OCI-LY3 (cell line): ENCODE measurements at regions not wholly inside any gene's neighbourhood (a gene's known extent, or its start where the extent isn't known, plus 50 kb on each side); places are given as distances from the start of the nearest gene placed in this dataset.

ENCODE experiments used
- H2AFZ ChIP-seq: fragments of 200-600, 300-600 bp; shearing (Covaris generic); 2 replicates; pipeline ENCODE4 v1.6.0; 2014; ENCODE audit warnings: antibody characterized with exemption, low read depth, low read length
- H3K27ac ChIP-seq: fragments of 200-600, 300-600 bp; sonication (generic); 2 replicates; pipeline ENCODE4 v1.5.1; 2014; ENCODE audit warnings: mild to moderate bottlenecking, low read length, moderate library complexity, mixed read lengths
- H3K27me3 ChIP-seq: fragments of 200-600, 300-600 bp; sonication (generic); 2 replicates; pipeline ENCODE4 v1.6.1; 2014; ENCODE audit warnings: low read depth, low read length, mixed read lengths
- H3K36me3 ChIP-seq: fragments of 200-600, 300-600 bp; sonication (generic); replicated peaks from 2 replicates; pipeline ENCODE3; 2014; ENCODE audit warnings: low read depth, low read length, mixed read lengths
- H3K4me1 ChIP-seq: fragments of 300-600, 200-600 bp; sonication (generic); 2 replicates; pipeline ENCODE4 v1.6.1; 2014; ENCODE audit warnings: low read length, mixed read lengths
- H3K4me2 ChIP-seq: fragments of 200-600, 300-600 bp; sonication (generic); 2 replicates; pipeline ENCODE4 v1.6.1; 2014; ENCODE audit warnings: low read length, mixed read lengths
- H3K4me3 ChIP-seq: fragments of 300-600, 200-600 bp; sonication (generic); 2 replicates; pipeline ENCODE4 v1.5.1; 2014; ENCODE audit warnings: antibody characterized with exemption, mild to moderate bottlenecking, low read length, moderate library complexity
- H3K79me2 ChIP-seq: fragments of 300-600, 200-600 bp; shearing (Covaris generic); 2 replicates; pipeline ENCODE4 v1.6.1; 2014; ENCODE audit warnings: mild to moderate bottlenecking, low read length, mixed read lengths
- H3K9ac ChIP-seq: fragments of 300-600, 200-600 bp; shearing (Covaris generic); 2 replicates; pipeline ENCODE4 v1.6.0; 2014; ENCODE audit warnings: mild to moderate bottlenecking, low read length, moderate library complexity
- H3K9me3 ChIP-seq: fragments of 200-600, 300-600 bp; shearing (Covaris generic); 2 replicates; pipeline ENCODE4 v1.6.1; 2014; ENCODE audit warnings: low read length, mixed read lengths; ENCODE audit not compliant: insufficient read depth
- H4K20me1 ChIP-seq: fragments of 200-600, 300-600 bp; sonication (generic); 2 replicates; pipeline ENCODE4 v1.6.1; 2016; ENCODE audit warnings: low read length, mixed read lengths; ENCODE audit not compliant: insufficient read depth
- EZH2phosphoT487 ChIP-seq: fragments of 200-600 bp; shearing (Covaris generic); IDR thresholded peaks from 2 replicates; pipeline ENCODE4 v1.6.1; 2018; ENCODE audit warnings: antibody characterized with exemption, mixed run types, low read depth
- TF ChIP-seq, protein P1 (sequence below): fragments of 200-600, 300-600 bp; sonication (generic); IDR thresholded peaks from 2 replicates; pipeline ENCODE4 v1.5.1; 2014; ENCODE audit warnings: antibody characterized with exemption, low read length, low read depth

DNA sequence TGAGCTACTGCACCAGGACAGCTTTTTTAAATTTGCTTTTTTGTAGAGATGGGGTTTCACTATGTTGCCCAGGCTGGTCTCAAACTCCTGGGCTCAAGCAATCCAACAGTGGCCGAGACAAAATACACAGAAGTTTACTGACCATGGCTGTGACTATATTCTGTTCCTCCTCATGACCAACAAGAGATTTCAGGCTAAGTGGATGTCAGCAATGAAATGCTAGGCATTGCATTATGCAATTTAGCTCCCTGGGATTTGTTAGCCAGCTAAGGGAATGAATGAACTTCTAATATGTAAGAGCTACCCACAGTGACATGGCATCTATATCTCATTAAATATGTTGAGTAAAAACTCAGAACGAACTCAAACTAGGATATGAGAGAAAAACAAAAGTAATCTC is 81.9 kb upstream of the MBOAT2 start:
- H3K27me3 ChIP-seq, result peaks cover 14% of the 10 kb centered on the region; the same call in 1 of the 2 replicates
- no peak overlapping the region for H3K4me2 ChIP-seq
- H3K4me1 ChIP-seq, result no peaks in the 10 kb centered on the region
- no peak overlapping the region for H3K27ac ChIP-seq
- peaks cover 10% of the 10 kb centered on the region; the same call in 1 of the 2 replicates for H3K9me3 ChIP-seq
- no peaks in the 10 kb centered on the region for H3K79me2 ChIP-seq
- no peak overlapping the region for H2AFZ ChIP-seq
- TF ChIP-seq, protein P1, sequence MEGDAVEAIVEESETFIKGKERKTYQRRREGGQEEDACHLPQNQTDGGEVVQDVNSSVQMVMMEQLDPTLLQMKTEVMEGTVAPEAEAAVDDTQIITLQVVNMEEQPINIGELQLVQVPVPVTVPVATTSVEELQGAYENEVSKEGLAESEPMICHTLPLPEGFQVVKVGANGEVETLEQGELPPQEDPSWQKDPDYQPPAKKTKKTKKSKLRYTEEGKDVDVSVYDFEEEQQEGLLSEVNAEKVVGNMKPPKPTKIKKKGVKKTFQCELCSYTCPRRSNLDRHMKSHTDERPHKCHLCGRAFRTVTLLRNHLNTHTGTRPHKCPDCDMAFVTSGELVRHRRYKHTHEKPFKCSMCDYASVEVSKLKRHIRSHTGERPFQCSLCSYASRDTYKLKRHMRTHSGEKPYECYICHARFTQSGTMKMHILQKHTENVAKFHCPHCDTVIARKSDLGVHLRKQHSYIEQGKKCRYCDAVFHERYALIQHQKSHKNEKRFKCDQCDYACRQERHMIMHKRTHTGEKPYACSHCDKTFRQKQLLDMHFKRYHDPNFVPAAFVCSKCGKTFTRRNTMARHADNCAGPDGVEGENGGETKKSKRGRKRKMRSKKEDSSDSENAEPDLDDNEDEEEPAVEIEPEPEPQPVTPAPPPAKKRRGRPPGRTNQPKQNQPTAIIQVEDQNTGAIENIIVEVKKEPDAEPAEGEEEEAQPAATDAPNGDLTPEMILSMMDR, result no peak
- TF ChIP-seq EZH2phosphoT487, result no peak
- no peaks in the 10 kb centered on the region for H4K20me1 ChIP-seq
- no peaks in the 10 kb centered on the region for H3K36me3 ChIP-seq
- H3K9ac ChIP-seq, result no peak overlapping the region
- no peak overlapping the region for H3K4me3 ChIP-seq

DNA sequence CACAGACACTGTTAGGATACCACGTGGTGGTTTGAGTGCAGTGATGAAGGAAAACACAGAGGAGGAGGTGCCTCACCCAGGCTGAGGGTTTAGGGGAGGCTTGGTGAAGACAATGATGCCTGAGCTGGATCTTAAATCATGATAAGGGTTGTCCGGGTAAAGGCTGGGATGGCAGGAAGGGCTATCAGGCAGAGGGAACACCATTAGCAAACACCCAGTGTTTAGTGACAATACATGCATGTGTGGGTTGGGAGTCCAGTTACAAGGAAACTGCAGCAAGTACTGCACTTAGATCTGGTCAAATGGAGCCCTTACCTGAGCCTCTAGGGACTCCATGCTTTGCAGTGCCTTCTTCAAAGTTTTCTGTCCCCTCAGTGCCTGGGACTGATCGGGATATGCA is 79.8 kb upstream of the MBOAT2 start:
- no peak overlapping the region for H2AFZ ChIP-seq
- TF ChIP-seq, protein P1, result no peak
- no peak for TF ChIP-seq EZH2phosphoT487

DNA sequence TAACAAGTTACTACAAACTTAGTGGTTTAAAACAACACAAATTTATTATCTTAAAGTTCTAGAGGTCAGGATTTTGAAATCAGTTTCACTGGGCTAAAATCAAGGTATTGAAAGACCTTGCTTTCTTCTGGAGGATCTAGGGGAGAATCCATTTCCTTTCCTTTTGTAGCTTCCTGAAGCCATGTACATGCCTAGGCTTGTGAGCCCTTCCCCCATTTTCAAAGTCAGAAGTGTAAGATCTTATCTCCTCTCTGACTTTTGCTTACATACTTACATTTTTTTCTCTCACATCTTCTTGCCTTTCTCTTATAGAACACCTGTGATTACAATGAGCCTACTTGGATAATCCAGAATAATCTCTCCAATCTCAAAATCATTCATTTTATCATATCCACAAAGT is 78.7 kb upstream of the MBOAT2 start:
- Histone ChIP-seq H3K79me2 (no peaks in the 10 kb centered on the region), H3K4me2 (no peak overlapping the region), H4K20me1 (no peaks in the 10 kb centered on the region), H3K27ac (no peak overlapping the region), H3K4me1 (no peaks in the 10 kb centered on the region), H3K9ac (no peak overlapping the region), H3K36me3 (no peaks in the 10 kb centered on the region), H3K9me3 (peaks cover 10% of the 10 kb centered on the region), H2AFZ (no peak overlapping the region), H3K27me3 (peaks cover 11% of the 10 kb centered on the region; the same call in 1 of the 2 replicates), H3K4me3 (no peak overlapping the region)
- TF ChIP-seq EZH2phosphoT487, result no peak
- TF ChIP-seq, protein P1, result no peak

More for the DNA sequence above, 79.8 kb upstream of the MBOAT2 start:
- H3K36me3 ChIP-seq, result no peaks in the 10 kb centered on the region
- H3K4me2 ChIP-seq, result no peak overlapping the region
- H3K9ac ChIP-seq, result no peak overlapping the region
- H3K4me1 ChIP-seq, result no peaks in the 10 kb centered on the region
- H3K27me3 ChIP-seq, result peaks cover 11% of the 10 kb centered on the region; the same call in 1 of the 2 replicates
- H4K20me1 ChIP-seq, result no peaks in the 10 kb centered on the region
- no peaks in the 10 kb centered on the region for H3K79me2 ChIP-seq
- no peak overlapping the region for H3K4me3 ChIP-seq
- no peak overlapping the region for H3K27ac ChIP-seq
- H3K9me3 ChIP-seq, result peaks cover 10% of the 10 kb centered on the region

DNA sequence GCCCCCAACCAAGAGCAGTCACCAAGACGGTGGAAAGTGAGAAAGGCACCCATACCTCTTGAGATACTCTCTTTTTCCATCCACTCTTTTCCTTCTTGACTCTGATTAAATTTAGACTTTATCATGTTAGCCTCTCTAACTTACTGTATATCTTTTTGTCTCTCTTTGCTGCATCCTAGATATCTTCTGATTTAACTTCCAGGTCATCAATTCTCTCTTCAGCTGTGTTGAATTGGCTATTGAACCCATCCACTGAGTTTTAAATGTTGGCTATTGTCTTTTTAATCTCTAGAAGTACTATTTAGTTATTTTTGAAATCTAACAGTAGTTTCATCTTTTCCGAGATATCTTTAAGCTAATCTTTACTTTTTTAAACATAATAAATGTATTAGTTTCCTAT is 78.3 kb upstream of the MBOAT2 start:
- Histone ChIP-seq H3K9ac (no peak overlapping the region), H3K27ac (no peak overlapping the region), H4K20me1 (no peaks in the 10 kb centered on the region), H3K36me3 (no peaks in the 10 kb centered on the region), H2AFZ (no peak overlapping the region), H3K27me3 (peaks cover 7% of the 10 kb centered on the region; the same call in 1 of the 2 replicates), H3K4me2 (no peak overlapping the region), H3K4me1 (no peaks in the 10 kb centered on the region), H3K9me3 (peaks cover 10% of the 10 kb centered on the region), H3K4me3 (no peak overlapping the region), H3K79me2 (no peaks in the 10 kb centered on the region)
- TF ChIP-seq, protein P1, result no peak
- TF ChIP-seq EZH2phosphoT487, result no peak
